ENCODE measurements at regions not wholly inside any gene's neighbourhood (a gene's known extent, or its start where the extent isn't known, plus 50 kb on each side); places are given as distances from the start of the nearest gene placed in this dataset.

DNA sequence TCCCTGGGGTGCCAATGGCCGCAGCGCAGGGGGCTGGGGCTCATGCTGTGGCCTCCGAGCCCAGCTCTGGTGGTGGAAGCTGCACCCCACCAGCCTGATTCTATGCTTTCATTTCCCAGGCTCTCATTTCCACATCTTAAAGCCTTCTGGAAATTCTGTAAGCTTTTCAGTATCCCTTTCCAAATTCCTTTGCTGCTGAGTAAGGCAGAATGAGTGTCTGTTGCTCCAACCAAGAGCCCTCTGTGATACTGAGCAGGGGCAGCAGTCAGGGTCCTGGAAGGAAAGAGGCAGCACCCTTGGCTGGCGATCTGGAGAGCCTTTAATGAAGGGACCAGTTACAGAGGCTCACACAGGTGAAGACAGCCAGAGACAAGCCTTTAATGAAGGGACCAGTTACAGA, 79.5 kb upstream of the FOXF1 start:
- Histone ChIP-seq H3K9ac (ENCODE audit: low read length) (no peak overlapping the region), H3K9me3 (ENCODE audit: control insufficient read depth, low read depth, low read length) (no peaks in the 10 kb centered on the region), H3K27me3 (ENCODE audit: control insufficient read depth, insufficient read depth, low read length) (no peaks in the 10 kb centered on the region), H3K27ac (ENCODE audit: low read length) (no peak overlapping the region), H3K4me1 (ENCODE audit: control insufficient read depth, low read depth, low read length) (no peaks in the 10 kb centered on the region), H3K36me3 (ENCODE audit: control insufficient read depth, low read depth, low read length) (no peaks in the 10 kb centered on the region), H3K4me3 (ENCODE audit: low read length) (no peak overlapping the region)

- no peaks in the 10 kb centered on the region for H3K36me3 ChIP-seq (ENCODE audit: control insufficient read depth, low read depth, low read length)
- H3K27me3 ChIP-seq (ENCODE audit: control insufficient read depth, insufficient read depth, low read length) = no peaks in the 10 kb centered on the region
Observed at GRCh38 chr16:86431540-86431939, 78.8 kb upstream of the FOXF1 start.

DNA sequence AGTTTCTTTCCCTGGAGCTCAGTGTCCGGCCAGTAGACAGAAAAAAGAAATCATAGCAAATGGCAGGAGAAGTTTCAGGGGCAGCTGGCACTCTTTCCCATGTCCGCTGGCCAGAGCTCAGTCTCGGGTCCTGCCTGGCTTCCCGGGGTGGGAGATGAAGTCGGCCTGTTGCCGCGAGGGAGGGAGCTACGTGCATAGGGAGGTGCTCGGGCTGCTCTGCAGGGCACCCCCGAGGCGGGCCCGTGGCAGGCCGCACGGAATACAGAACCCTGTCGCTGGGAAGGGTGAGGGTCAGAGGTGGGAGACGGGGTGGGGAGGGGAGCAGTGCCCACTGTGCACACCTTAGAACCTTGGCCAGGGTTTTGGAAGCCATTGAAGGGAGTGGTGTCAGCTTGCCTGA, 78.3 kb upstream of the FOXF1 start:
- H3K9ac ChIP-seq (ENCODE audit: low read length) = no peak overlapping the region
- H3K4me3 ChIP-seq (ENCODE audit: low read length) = no peak overlapping the region
- no peaks in the 10 kb centered on the region for H3K4me1 ChIP-seq (ENCODE audit: control insufficient read depth, low read depth, low read length)
- no peaks in the 10 kb centered on the region for H3K36me3 ChIP-seq (ENCODE audit: control insufficient read depth, low read depth, low read length)
- H3K9me3 ChIP-seq (ENCODE audit: control insufficient read depth, low read depth, low read length) = no peaks in the 10 kb centered on the region
- no peak overlapping the region for H3K27ac ChIP-seq (ENCODE audit: low read length)
- no peaks in the 10 kb centered on the region for H3K27me3 ChIP-seq (ENCODE audit: control insufficient read depth, insufficient read depth, low read length)

More at GRCh38 chr16:86431540-86431939, 78.8 kb upstream of the FOXF1 start:
- Histone ChIP-seq H3K27ac (ENCODE audit: low read length) (no peak overlapping the region), H3K4me3 (ENCODE audit: low read length) (no peak overlapping the region), H3K9ac (ENCODE audit: low read length) (no peak overlapping the region), H3K4me1 (ENCODE audit: control insufficient read depth, low read depth, low read length) (no peaks in the 10 kb centered on the region), H3K9me3 (ENCODE audit: control insufficient read depth, low read depth, low read length) (no peaks in the 10 kb centered on the region)

GRCh38 chr16:86432691-86433090, 77.6 kb upstream of the FOXF1 start:
- Histone ChIP-seq H3K4me3 (ENCODE audit: low read length) (no peak overlapping the region), H3K9ac (ENCODE audit: low read length) (no peak overlapping the region), H3K36me3 (ENCODE audit: control insufficient read depth, low read depth, low read length) (no peaks in the 10 kb centered on the region), H3K27ac (ENCODE audit: low read length) (no peak overlapping the region), H3K27me3 (ENCODE audit: control insufficient read depth, insufficient read depth, low read length) (no peaks in the 10 kb centered on the region), H3K4me1 (ENCODE audit: control insufficient read depth, low read depth, low read length) (no peaks in the 10 kb centered on the region), H3K9me3 (ENCODE audit: control insufficient read depth, low read depth, low read length) (no peaks in the 10 kb centered on the region)

GRCh38 chr16:86436466-86437185, 73.7 kb upstream of the FOXF1 start:
- Histone ChIP-seq H3K27me3 (ENCODE audit: control insufficient read depth, insufficient read depth, low read length) (no peaks in the 10 kb centered on the region), H3K4me3 (ENCODE audit: low read length) (no peak overlapping the region)

GRCh38 chr16:86437348-86437747, 73.0 kb upstream of the FOXF1 start:
- Histone ChIP-seq H3K27ac (ENCODE audit: low read length) (no peak overlapping the region), H3K36me3 (ENCODE audit: control insufficient read depth, low read depth, low read length) (no peaks in the 10 kb centered on the region), H3K9ac (ENCODE audit: low read length) (no peak overlapping the region), H3K27me3 (ENCODE audit: control insufficient read depth, insufficient read depth, low read length) (no peaks in the 10 kb centered on the region), H3K4me1 (ENCODE audit: control insufficient read depth, low read depth, low read length) (no peaks in the 10 kb centered on the region), H3K4me3 (ENCODE audit: low read length) (no peak overlapping the region), H3K9me3 (ENCODE audit: control insufficient read depth, low read depth, low read length) (no peaks in the 10 kb centered on the region)

More at GRCh38 chr16:86436466-86437185, 73.7 kb upstream of the FOXF1 start:
- H3K4me1 ChIP-seq (ENCODE audit: control insufficient read depth, low read depth, low read length) = no peaks in the 10 kb centered on the region
- no peak overlapping the region for H3K9ac ChIP-seq (ENCODE audit: low read length)
- no peak overlapping the region for H3K27ac ChIP-seq (ENCODE audit: low read length)
- no peaks in the 10 kb centered on the region for H3K36me3 ChIP-seq (ENCODE audit: control insufficient read depth, low read depth, low read length)
- no peaks in the 10 kb centered on the region for H3K9me3 ChIP-seq (ENCODE audit: control insufficient read depth, low read depth, low read length)

GRCh38 chr16:86442703-86443102, 67.6 kb upstream of the FOXF1 start:
- H3K4me1 ChIP-seq (ENCODE audit: control insufficient read depth, low read depth, low read length) = no peaks in the 10 kb centered on the region
- no peak overlapping the region for H3K27ac ChIP-seq (ENCODE audit: low read length)
- H3K36me3 ChIP-seq (ENCODE audit: control insufficient read depth, low read depth, low read length) = no peaks in the 10 kb centered on the region
- no peaks in the 10 kb centered on the region for H3K27me3 ChIP-seq (ENCODE audit: control insufficient read depth, insufficient read depth, low read length)
- H3K9ac ChIP-seq (ENCODE audit: low read length) = no peak overlapping the region
- no peak overlapping the region for H3K4me3 ChIP-seq (ENCODE audit: low read length)
- H3K9me3 ChIP-seq (ENCODE audit: control insufficient read depth, low read depth, low read length) = no peaks in the 10 kb centered on the region

GRCh38 chr16:86443508-86444147, 66.7 kb upstream of the FOXF1 start:
- H3K4me1 ChIP-seq (ENCODE audit: control insufficient read depth, low read depth, low read length) = no peaks in the 10 kb centered on the region
- H3K27ac ChIP-seq (ENCODE audit: low read length) = no peak overlapping the region
- no peak overlapping the region for H3K9ac ChIP-seq (ENCODE audit: low read length)
- no peaks in the 10 kb centered on the region for H3K36me3 ChIP-seq (ENCODE audit: control insufficient read depth, low read depth, low read length)
- no peaks in the 10 kb centered on the region for H3K27me3 ChIP-seq (ENCODE audit: control insufficient read depth, insufficient read depth, low read length)
- no peaks in the 10 kb centered on the region for H3K9me3 ChIP-seq (ENCODE audit: control insufficient read depth, low read depth, low read length)
- H3K4me3 ChIP-seq (ENCODE audit: low read length) = no peak overlapping the region

GRCh38 chr16:86444261-86444660, 66.1 kb upstream of the FOXF1 start:
- Histone ChIP-seq H3K4me3 (ENCODE audit: low read length) (no peak overlapping the region), H3K27ac (ENCODE audit: low read length) (no peak overlapping the region), H3K9ac (ENCODE audit: low read length) (no peak overlapping the region), H3K27me3 (ENCODE audit: control insufficient read depth, insufficient read depth, low read length) (no peaks in the 10 kb centered on the region), H3K36me3 (ENCODE audit: control insufficient read depth, low read depth, low read length) (no peaks in the 10 kb centered on the region), H3K9me3 (ENCODE audit: control insufficient read depth, low read depth, low read length) (no peaks in the 10 kb centered on the region), H3K4me1 (ENCODE audit: control insufficient read depth, low read depth, low read length) (no peaks in the 10 kb centered on the region)

GRCh38 chr16:86444661-86445060, 65.7 kb upstream of the FOXF1 start:
- H3K9me3 ChIP-seq (ENCODE audit: control insufficient read depth, low read depth, low read length) = no peaks in the 10 kb centered on the region
- H3K36me3 ChIP-seq (ENCODE audit: control insufficient read depth, low read depth, low read length) = no peaks in the 10 kb centered on the region
- H3K9ac ChIP-seq (ENCODE audit: low read length) = no peak overlapping the region
- no peaks in the 10 kb centered on the region for H3K27me3 ChIP-seq (ENCODE audit: control insufficient read depth, insufficient read depth, low read length)
- no peak overlapping the region for H3K27ac ChIP-seq (ENCODE audit: low read length)
- H3K4me1 ChIP-seq (ENCODE audit: control insufficient read depth, low read depth, low read length) = no peaks in the 10 kb centered on the region
- no peak overlapping the region for H3K4me3 ChIP-seq (ENCODE audit: low read length)

- no peaks in the 10 kb centered on the region for H3K36me3 ChIP-seq (ENCODE audit: control insufficient read depth, low read depth, low read length)
- no peak overlapping the region for H3K9ac ChIP-seq (ENCODE audit: low read length)
- no peak overlapping the region for H3K4me3 ChIP-seq (ENCODE audit: low read length)
- no peak overlapping the region for H3K27ac ChIP-seq (ENCODE audit: low read length)
- H3K27me3 ChIP-seq (ENCODE audit: control insufficient read depth, insufficient read depth, low read length) = no peaks in the 10 kb centered on the region
- H3K4me1 ChIP-seq (ENCODE audit: control insufficient read depth, low read depth, low read length) = no peaks in the 10 kb centered on the region
- no peaks in the 10 kb centered on the region for H3K9me3 ChIP-seq (ENCODE audit: control insufficient read depth, low read depth, low read length)
Observed at GRCh38 chr16:86446279-86446678, 64.0 kb upstream of the FOXF1 start.

DNA sequence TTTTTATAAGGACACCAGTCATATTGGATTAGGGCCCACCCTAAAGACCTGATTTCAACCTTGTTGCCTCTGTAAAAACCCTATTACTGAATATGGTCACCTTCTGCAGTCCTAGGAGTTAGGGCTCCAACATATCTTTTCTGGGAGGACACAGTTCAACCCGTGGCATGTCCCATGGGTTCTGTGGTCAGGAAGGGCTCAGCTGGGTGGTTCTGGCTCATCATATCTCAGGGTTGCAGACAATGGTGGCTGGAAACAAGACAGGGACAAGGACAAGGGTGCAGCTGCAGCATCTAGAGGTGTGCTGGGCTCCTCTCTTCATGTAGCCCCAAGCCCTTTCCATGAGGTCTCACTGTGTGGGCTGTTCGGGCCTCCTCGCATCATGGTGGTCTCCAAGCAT, 63.1 kb upstream of the FOXF1 start:
- no peak overlapping the region for H3K4me3 ChIP-seq (ENCODE audit: low read length)
- H3K4me1 ChIP-seq (ENCODE audit: control insufficient read depth, low read depth, low read length) = no peaks in the 10 kb centered on the region
- H3K9ac ChIP-seq (ENCODE audit: low read length) = no peak overlapping the region
- H3K27ac ChIP-seq (ENCODE audit: low read length) = no peak overlapping the region
- no peaks in the 10 kb centered on the region for H3K27me3 ChIP-seq (ENCODE audit: control insufficient read depth, insufficient read depth, low read length)
- no peaks in the 10 kb centered on the region for H3K9me3 ChIP-seq (ENCODE audit: control insufficient read depth, low read depth, low read length)
- H3K36me3 ChIP-seq (ENCODE audit: control insufficient read depth, low read depth, low read length) = no peaks in the 10 kb centered on the region

Measured in iPS-18a (cell line).